HUES6 (cell line): ENCODE measurements at regions not wholly inside any gene's neighbourhood (a gene's known extent, or its start where the extent isn't known, plus 50 kb on each side); places are given as distances from the start of the nearest gene placed in this dataset.
"Not testable (repeated sequence)": the region's sequence is repeated elsewhere in the genome, so short reads cannot be mapped to it uniquely, and the experiment has no call there.

ENCODE experiments used
- H3K27ac ChIP-seq: 2 replicates; pipeline ENCODE4 v1.7.0; 2013; ENCODE audit warnings: low read depth, mild to moderate bottlenecking, low read length, inconsistent platforms
- H3K27me3 ChIP-seq: 2 replicates; pipeline ENCODE4 v1.6.1; 2013; ENCODE audit warnings: low read length; ENCODE audit not compliant: control insufficient read depth, insufficient read depth
- H3K36me3 ChIP-seq: 2 replicates; pipeline ENCODE4 v1.6.1; 2013; ENCODE audit warnings: low read length; ENCODE audit not compliant: control insufficient read depth, insufficient read depth
- H3K4me1 ChIP-seq: 2 replicates; pipeline ENCODE4 v1.6.1; 2013; ENCODE audit warnings: low read length; ENCODE audit not compliant: control insufficient read depth, insufficient read depth
- H3K4me3 ChIP-seq: 2 replicates; pipeline ENCODE4 v1.5.1; 2013; ENCODE audit warnings: low read depth, low read length
- H3K9ac ChIP-seq: one replicate; pipeline ENCODE4 v1.6.1; 2013; ENCODE audit warnings: mild to moderate bottlenecking, low read length
- H3K9me3 ChIP-seq: 2 replicates; pipeline ENCODE4 v1.6.1; 2013; ENCODE audit warnings: low read depth, low read length; ENCODE audit not compliant: control insufficient read depth, insufficient read depth

DNA sequence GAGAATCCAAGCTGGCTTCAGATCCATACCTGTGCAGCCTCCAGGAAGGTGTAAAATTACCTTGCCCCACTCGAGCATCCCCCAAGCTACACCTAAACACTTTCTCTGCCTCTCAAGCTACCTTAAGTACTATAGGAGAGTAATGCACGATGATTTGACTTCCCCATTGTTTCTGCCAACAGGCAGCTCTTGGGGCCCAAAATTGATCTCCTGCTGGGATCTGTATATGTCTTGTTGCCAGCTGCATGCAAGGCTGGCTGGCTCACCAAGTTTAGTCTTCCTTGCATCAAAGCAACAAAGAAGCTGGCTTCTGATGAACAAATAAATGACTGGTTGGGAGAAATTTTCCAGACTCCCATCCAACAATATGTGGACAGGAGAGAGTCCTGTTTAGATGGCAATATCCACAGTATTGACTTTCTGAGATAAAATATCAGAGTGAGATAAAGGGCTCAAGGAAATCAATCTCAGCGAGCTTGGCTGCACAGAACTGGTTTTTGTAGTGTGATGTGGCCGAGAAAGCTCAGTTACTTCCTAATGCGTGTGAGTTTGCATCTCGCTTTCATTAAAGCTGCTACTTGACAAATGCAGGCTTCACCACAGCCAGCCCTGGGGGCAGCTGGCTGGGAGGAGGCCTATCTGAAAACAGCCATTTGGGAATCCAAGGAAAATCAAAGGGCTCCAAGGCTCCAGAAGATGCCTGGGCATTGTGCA, 140.7 kb downstream of the MINAR1 start:
- no peaks in the 10 kb centered on the region for H3K36me3 ChIP-seq
- H3K27ac ChIP-seq, result no peak overlapping the region
- peaks cover 3% of the 10 kb centered on the region for H3K9me3 ChIP-seq
- no peaks in the 10 kb centered on the region for H3K27me3 ChIP-seq
- no peak overlapping the region for H3K4me3 ChIP-seq
- no peaks in the 10 kb centered on the region for H3K4me1 ChIP-seq
- no peak overlapping the region for H3K9ac ChIP-seq

DNA sequence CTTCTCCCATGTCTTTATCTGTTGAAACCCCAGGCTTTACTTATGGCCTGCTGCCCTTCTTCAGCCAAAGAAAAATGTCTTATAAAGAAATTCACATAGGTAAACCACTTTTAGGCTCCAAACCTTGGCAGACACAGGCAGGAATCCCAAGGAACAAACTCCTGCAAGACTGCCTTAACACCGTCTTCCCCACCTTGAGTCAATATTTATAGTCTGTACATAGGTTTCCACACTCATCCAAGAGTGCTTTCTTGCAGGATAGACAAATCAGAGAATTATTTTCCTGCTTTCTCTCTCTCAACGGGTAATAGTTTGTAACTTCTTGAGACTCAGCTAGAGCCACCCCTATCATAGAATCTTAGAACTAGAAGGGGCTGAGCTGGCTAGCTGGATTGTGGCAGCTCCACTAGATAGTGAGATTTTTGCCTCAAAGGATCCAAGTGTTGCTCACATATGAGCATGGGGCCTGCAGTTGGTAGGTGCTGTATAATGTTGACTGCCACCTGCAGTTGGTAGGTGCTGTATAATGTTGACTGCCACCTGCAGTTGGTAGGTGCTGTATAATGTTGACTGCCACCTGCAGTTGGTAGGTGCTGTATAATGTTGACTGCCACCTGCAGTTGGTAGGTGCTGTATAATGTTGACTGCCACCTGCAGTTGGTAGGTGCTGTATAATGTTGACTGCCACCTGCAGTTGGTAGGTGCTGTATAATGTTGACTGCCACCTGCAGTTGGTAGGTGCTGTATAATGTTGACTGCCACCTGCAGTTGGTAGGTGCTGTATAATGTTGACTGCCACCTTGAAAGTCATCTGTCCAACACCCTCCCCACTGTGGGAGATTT, 142.5 kb downstream of the MINAR1 start:
- not testable (repeated sequence) for H3K9me3 ChIP-seq, H3K4me3 ChIP-seq, H3K9ac ChIP-seq, H3K4me1 ChIP-seq, H3K27me3 ChIP-seq, H3K27ac ChIP-seq, H3K36me3 ChIP-seq

DNA sequence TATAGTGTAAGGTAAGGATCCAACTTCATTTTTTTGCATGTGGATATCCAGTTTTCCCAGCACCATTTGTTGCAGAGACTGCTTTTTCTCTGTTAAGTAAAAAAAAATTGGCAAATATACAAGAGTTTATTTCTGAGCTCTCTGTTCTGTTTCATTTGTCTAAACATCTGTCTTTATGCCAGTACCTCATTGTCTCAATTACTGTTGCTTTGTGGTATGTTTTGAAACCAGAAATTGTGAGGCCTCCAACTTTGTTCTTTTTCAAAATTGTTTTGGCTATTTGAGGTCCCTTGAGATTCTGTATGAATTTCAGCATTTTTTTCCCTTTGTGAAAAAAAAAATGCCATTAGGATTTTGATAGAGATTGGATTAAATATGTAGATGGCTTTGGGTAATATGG, 150.5 kb downstream of the MINAR1 start:
- Histone ChIP-seq H3K9ac (no peak overlapping the region), H3K36me3 (no peaks in the 10 kb centered on the region), H3K27me3 (no peaks in the 10 kb centered on the region), H3K4me1 (no peaks in the 10 kb centered on the region), H3K4me3 (no peak overlapping the region), H3K9me3 (no peaks in the 10 kb centered on the region; the same call in 1 of the 2 replicates), H3K27ac (no peak overlapping the region)

DNA sequence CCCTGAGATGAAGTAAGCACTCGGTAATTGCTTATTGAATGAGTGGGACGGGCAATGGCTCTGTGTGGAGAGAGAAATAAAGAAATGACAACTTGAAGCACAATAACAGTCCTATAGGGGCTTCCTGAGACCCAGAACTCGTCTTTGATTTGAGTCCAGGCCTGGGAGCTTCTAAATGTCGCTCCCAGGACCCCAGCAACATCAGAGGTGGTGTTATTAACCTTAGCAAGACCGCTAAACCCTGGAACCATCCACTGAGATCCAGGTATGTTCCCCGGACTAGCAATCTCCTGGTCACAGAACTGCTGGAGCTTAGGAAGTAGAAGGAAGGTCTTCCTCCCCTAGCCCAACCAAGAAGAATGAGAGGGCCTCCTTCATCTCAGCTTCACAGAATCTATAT, 160.0 kb downstream of the MINAR1 start:
- no peak overlapping the region for H3K4me3 ChIP-seq
- H3K27me3 ChIP-seq, result no peaks in the 10 kb centered on the region
- H3K4me1 ChIP-seq, result no peaks in the 10 kb centered on the region
- no peak overlapping the region for H3K27ac ChIP-seq
- no peaks in the 10 kb centered on the region for H3K9me3 ChIP-seq
- no peak overlapping the region for H3K9ac ChIP-seq
- no peaks in the 10 kb centered on the region for H3K36me3 ChIP-seq

DNA sequence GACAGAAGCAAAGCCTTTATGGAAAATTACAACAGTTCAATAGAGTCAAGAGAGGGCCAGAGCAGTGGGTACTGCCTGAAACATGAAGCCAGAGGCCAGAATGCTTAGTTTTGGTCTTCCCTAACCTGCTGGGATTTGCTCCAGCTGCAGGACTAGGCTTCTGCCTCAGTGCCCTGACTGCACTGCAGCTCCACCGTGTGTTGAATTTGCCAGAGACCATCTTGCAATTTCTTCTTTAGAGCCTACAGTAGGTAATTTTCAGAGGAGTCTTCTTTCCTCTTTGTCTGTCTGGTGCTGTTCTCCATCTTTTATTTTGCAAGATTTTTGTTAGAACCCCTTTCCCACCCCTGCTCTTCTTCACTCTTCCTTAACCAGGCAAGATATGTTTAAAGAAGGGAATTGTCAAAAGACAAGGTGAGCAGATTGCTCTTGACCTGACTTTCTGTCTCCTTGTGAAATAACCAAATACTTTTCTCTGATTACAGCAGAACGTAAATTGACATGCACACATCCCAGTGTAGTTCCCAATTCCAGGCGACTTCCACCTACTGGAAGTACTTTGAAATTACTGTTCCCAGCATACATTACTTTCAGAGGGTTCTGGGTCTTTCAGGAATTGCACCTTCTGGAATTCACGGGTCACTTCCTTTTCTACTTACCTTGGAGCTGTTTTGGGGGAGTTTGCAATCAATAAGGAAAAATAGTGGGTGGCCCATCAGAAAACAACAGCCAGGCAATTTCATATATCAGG, 161.2 kb downstream of the MINAR1 start:
- Histone ChIP-seq H3K4me1 (no peaks in the 10 kb centered on the region), H3K9me3 (no peaks in the 10 kb centered on the region), H3K27ac (no peak overlapping the region), H3K4me3 (no peak overlapping the region), H3K36me3 (no peaks in the 10 kb centered on the region), H3K27me3 (no peaks in the 10 kb centered on the region), H3K9ac (no peak overlapping the region)

DNA sequence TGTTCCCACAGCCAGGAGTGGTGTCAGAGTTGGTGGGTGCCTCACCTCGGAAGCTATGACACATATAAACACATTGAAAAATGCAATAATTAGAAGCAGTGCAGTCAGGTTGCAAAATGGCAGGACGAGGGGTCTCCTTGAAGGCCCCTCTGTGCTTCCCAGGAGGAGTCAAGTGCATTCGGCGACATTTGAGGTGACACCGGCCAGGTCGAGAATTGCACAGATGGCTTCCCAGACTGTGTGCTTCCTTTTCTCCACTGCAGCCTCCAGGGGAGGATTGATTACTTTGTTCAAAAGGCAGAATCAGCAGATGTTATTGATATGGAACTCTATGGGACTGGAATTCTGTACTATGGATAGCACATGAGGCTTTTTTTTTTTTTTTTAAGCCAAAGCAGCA, 163.2 kb downstream of the MINAR1 start:
- H3K27me3 ChIP-seq, result no peaks in the 10 kb centered on the region
- H3K27ac ChIP-seq, result no peak overlapping the region
- no peaks in the 10 kb centered on the region for H3K9me3 ChIP-seq
- H3K4me3 ChIP-seq, result no peak overlapping the region
- H3K9ac ChIP-seq, result no peak overlapping the region
- no peaks in the 10 kb centered on the region for H3K36me3 ChIP-seq
- H3K4me1 ChIP-seq, result no peaks in the 10 kb centered on the region

DNA sequence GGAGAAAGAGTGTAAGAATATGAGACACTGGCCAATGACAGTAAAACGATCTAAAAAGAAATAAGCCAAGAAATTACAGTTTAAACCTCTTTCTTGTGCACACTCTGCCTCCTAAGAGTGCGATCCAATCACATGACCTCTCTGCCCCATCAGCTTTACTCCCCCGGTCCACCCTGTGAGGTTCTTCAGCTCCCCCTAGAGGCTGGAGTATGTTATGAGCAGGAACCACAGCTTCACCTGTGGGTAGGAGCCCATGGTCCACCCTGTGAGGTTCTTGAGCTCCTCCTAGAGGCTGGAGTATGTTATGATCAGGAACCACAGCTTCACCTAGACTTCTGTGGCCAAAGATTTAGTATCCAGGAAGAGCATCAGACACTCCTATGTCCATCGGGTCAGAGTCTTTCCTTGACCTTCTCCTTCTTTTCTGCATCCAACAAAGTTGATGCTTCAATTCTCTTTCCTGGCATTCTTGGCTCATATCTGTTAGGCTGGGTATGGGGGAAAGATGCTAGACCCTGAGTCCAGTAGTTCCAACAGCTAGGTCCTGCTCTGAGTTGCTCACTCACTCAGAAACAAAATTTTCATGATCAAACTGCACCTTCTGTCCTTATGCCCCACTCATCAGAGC, 164.0 kb downstream of the MINAR1 start:
- H3K27me3 ChIP-seq, result no peaks in the 10 kb centered on the region
- H3K27ac ChIP-seq, result no peak overlapping the region
- no peaks in the 10 kb centered on the region for H3K9me3 ChIP-seq
- no peak overlapping the region for H3K4me3 ChIP-seq
- H3K4me1 ChIP-seq, result no peaks in the 10 kb centered on the region
- no peak overlapping the region for H3K9ac ChIP-seq
- no peaks in the 10 kb centered on the region for H3K36me3 ChIP-seq

DNA sequence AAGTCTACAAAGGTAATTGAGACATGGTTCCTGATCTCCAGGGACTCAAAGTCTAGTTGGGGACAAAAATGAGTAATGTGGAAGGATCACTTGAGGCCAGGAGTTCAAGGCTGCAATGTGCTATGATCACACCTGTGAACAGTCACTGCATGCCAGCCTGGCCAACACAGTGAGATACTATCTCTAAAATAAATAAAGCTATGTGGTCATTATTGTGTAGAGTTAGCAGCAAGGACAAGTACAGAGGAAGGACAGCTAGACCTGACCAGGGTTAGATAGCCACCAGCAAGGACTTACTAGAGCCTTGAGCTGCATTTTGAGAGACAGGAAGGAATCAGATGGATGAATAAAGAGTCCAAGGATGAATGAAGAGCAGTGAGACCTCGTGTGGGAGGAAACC, 166.5 kb downstream of the MINAR1 start:
- Histone ChIP-seq H3K9ac (no peak overlapping the region), H3K4me3 (no peak overlapping the region), H3K9me3 (no peaks in the 10 kb centered on the region), H3K4me1 (no peaks in the 10 kb centered on the region), H3K27me3 (no peaks in the 10 kb centered on the region), H3K27ac (no peak overlapping the region), H3K36me3 (no peaks in the 10 kb centered on the region)

DNA sequence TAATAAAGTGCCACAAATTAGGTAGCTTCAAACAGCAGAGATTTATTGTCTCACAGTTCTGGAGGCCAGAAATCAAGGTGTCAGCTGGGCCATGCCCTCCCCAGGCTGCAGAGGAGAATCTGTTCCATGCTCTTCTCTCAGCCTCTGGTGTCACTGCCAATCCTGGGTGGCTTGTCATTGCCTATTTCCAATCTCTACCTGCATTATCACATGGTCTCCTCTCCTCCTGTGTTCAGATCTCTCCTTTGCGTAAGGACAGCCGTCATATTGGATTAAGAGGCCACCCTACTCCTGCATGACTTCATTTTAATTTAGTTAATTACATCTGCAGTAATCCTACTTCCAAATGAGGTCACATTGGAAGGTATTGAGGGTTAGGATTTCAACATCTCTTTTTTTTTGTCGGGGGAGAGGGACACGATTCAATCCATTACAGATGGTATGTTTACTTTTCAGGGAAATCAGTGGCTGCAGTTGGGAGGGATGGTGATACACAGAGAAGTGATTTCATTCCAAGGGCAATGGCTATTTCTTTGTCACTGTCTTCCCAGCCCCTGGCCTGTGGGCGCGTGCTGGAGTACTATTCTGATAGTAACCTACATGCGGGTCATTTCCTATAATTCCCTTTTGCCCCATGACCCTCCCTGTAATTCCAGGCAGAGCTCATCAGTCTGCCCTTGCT, 169.4 kb downstream of the MINAR1 start:
- H3K4me3 ChIP-seq, result no peak overlapping the region
- no peaks in the 10 kb centered on the region for H3K4me1 ChIP-seq
- H3K9me3 ChIP-seq, result no peaks in the 10 kb centered on the region
- no peak overlapping the region for H3K27ac ChIP-seq
- no peaks in the 10 kb centered on the region for H3K36me3 ChIP-seq
- H3K27me3 ChIP-seq, result no peaks in the 10 kb centered on the region
- H3K9ac ChIP-seq, result no peak overlapping the region

DNA sequence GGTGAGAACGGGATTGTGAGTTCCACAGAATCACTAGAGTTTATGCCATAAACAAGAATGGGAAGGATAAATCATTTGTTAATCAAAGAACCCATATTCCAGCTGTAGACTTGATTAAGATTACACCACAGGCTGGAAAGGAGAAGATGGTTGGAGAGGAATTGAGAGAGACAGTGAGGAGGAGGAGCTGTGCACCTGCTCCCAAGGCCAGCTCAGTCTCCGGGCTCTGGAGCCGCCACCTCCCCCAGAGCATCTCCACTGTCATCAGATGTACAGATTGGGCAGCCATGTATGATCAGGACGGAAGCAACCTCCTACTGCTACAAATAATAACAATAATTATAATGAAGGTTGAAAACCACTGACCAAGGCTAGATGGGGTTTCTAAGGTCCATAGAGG, 170.0 kb downstream of the MINAR1 start:
- no peak overlapping the region for H3K9ac ChIP-seq
- no peak overlapping the region for H3K27ac ChIP-seq
- no peaks in the 10 kb centered on the region for H3K4me1 ChIP-seq
- no peak overlapping the region for H3K4me3 ChIP-seq
- no peaks in the 10 kb centered on the region for H3K36me3 ChIP-seq
- H3K9me3 ChIP-seq, result no peaks in the 10 kb centered on the region
- H3K27me3 ChIP-seq, result no peaks in the 10 kb centered on the region
